Chondrocyte (in vitro differentiated cells): ENCODE measurements at regions not wholly inside any gene's neighbourhood (a gene's known extent, or its start where the extent isn't known, plus 50 kb on each side); places are given as distances from the start of the nearest gene placed in this dataset.

ENCODE experiments used
- DNase-seq: peaks from one replicate; pipeline ENCODE4 v3.0.0; 2021; ENCODE audit warnings: mixed read lengths, low spot score
- H3K27ac Mint-ChIP-seq: one replicate; pipeline ENCODE4 v1.8.0; 2021; ENCODE audit warnings: mild to moderate bottlenecking, moderate library complexity, mixed read lengths; ENCODE audit not compliant: unreplicated experiment
- H3K27me3 Mint-ChIP-seq: 2 replicates; pipeline ENCODE4 v1.8.0; 2021; ENCODE audit warnings: low read depth, mixed read lengths
- H3K36me3 Mint-ChIP-seq: 2 replicates; pipeline ENCODE4 v1.8.0; 2021; ENCODE audit warnings: low read depth, mixed read lengths
- H3K4me1 Mint-ChIP-seq: 2 replicates; pipeline ENCODE4 v1.8.0; 2021; ENCODE audit warnings: low read depth, mild to moderate bottlenecking, mixed read lengths
- H3K4me3 Mint-ChIP-seq: one replicate; pipeline ENCODE4 v1.8.0; 2021; ENCODE audit warnings: mild to moderate bottlenecking, moderate library complexity, mixed read lengths; ENCODE audit not compliant: unreplicated experiment
- H3K9me3 Mint-ChIP-seq: 2 replicates; pipeline ENCODE4 v1.8.0; 2021; ENCODE audit warnings: low read depth, mixed read lengths
- CTCF ChIP-seq: fragments of 200-600 bp; sonication (generic); IDR thresholded peaks from 2 replicates; pipeline ENCODE4 v1.5.0; 2021; ENCODE audit warnings: antibody characterized with exemption, mild to moderate bottlenecking, moderate library complexity

DNA sequence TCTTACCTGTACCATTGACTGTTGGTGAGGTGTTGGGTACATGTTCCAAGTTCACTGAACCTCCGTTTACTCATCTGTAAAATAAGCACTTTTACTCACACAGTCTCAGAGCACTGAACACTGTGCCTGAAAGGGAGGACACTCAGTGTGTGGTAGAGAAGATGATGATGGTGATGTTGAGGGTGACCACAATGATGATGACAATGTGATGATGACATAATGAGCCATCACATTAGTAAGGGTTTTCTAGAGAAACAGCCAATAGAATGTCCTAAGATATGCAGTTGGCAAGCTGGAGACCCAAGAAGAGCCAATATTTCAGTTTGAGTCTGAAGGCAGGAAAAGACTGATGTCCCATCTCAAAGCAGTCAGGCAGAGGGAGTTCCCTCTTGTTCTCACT lies 315.4 kb upstream of the IGFBP7 start:
- H3K4me1 Mint-ChIP-seq: peaks cover 12% of the 10 kb centered on the region
- no peak overlapping the region for H3K27ac Mint-ChIP-seq
- no peak for DNase-seq
- no peaks in the 10 kb centered on the region for H3K9me3 Mint-ChIP-seq
- H3K4me3 Mint-ChIP-seq: no peak overlapping the region
- H3K27me3 Mint-ChIP-seq: peaks cover 21% of the 10 kb centered on the region
- no peaks in the 10 kb centered on the region for H3K36me3 Mint-ChIP-seq
- TF ChIP-seq CTCF: no peak

DNA sequence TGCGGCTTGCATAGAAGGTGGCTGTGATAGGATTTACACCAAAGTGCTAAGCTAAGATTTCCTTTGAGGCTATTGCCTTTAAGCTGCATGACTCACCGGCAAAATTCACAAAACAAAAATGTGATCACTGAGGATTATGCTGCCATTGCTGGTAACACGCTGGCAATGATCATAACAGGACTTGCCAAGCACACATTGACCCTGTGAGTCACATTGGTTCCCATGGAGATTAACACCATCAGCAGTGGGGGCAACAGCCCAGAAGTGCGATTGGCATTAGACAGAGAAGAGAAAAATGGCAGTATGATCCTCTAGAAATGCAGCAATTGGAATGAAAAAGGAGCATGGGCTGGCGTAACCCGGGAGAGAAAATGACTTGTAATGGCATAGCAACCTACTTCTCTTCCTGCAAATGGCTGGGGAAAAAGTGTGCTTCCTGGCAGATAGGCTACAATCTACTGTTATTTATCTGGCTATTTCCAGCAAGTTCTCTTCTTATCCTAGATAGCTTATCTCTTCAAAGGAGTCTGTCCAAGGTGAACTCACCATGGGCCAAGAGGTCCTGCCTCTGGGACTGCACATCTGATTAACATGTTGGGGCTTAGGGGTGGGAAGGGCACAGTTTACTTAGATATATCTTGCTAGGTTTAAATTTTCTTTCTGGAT lies 314.2 kb upstream of the IGFBP7 start:
- Mint-ChIP-seq H3K9me3 (no peaks in the 10 kb centered on the region), H3K4me1 (peaks cover 12% of the 10 kb centered on the region), H3K36me3 (peaks cover 2% of the 10 kb centered on the region), H3K4me3 (no peak overlapping the region), H3K27me3 (peaks cover 15% of the 10 kb centered on the region), H3K27ac (peak overlapping the region; percentile 77)
- DNase-seq: no peak
- TF ChIP-seq CTCF: no peak

DNA sequence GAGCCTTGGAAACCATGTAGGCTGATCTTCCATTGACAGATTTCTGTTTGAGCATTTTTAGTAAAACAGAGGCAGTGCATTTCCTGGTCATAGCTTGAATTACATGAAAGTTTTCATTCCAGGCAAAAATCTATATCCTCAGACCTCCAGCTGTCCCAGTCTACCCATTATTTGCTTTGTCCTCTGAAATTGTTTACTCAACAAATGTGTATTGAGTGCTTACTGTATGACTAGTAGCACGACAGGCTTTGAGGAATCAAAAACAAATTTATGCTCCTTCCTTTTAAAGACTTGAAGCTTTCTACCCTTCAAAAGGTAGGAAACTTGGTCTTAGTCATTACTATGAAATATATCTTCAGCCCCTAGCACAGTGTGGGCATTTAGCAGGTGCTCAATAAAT lies 307.9 kb upstream of the IGFBP7 start:
- Mint-ChIP-seq H3K4me3 (no peak overlapping the region), H3K4me1 (no peaks in the 10 kb centered on the region), H3K9me3 (no peaks in the 10 kb centered on the region), H3K27ac (no peak overlapping the region), H3K27me3 (peaks cover 6% of the 10 kb centered on the region), H3K36me3 (peaks cover 2% of the 10 kb centered on the region)
- no peak for DNase-seq
- TF ChIP-seq CTCF: no peak

GRCh38 chr4:57412259-57413054 lies 302.3 kb upstream of the IGFBP7 start:
- Mint-ChIP-seq H3K36me3 (no peaks in the 10 kb centered on the region), H3K9me3 (no peaks in the 10 kb centered on the region), H3K27ac (no peak overlapping the region), H3K4me3 (no peak overlapping the region), H3K27me3 (peaks cover 3% of the 10 kb centered on the region), H3K4me1 (no peaks in the 10 kb centered on the region)
- no peak for TF ChIP-seq CTCF
- DNase-seq: no peak

DNA sequence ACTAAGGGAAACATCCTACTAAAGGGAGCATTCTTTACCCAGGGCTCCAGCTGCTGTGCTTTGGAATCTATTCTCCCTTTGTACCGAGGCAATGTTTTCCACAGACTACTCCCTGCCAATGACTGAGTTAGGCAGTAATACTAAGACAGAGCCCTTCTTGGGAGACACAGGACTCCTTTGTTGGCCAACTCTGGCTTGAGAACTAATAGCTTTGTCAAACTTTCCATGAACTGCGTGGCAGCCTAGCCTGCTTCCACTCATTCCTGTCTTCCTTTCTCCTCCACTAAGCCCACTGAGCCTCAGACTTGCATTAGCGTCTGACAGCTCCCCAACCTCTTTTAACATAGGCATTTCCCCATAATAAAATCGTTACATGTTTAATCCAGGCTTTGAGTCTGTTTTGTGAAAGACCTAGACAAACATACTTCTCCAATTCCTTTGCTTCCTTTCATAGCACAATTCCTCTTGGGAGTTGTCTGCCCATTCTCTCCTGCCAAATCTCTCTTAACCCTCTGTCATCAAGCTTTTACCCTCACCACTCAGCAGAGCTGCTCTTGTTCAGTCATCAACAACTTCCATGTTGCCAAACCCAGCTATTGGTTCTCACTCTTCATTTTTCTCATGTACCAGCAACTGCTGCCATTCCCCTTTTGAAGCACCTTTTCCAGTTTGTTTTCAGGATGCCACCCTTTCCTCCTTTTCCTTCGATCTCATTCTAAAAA lies 300.3 kb upstream of the IGFBP7 start:
- no peak for TF ChIP-seq CTCF
- H3K27me3 Mint-ChIP-seq: no peaks in the 10 kb centered on the region
- H3K4me1 Mint-ChIP-seq: peaks cover 2% of the 10 kb centered on the region
- H3K27ac Mint-ChIP-seq: no peak overlapping the region
- no peaks in the 10 kb centered on the region for H3K36me3 Mint-ChIP-seq
- no peak overlapping the region for H3K4me3 Mint-ChIP-seq
- DNase-seq: no peak
- H3K9me3 Mint-ChIP-seq: no peaks in the 10 kb centered on the region
